ENCODE measurements at regions not wholly inside any gene's neighbourhood (a gene's known extent, or its start where the extent isn't known, plus 50 kb on each side); places are given as distances from the start of the nearest gene placed in this dataset.

GRCh38 chr20:39646874-39647413 is 684.8 kb downstream of the DHX35 start:
- no peak overlapping the region for H3K4me3 ChIP-seq (ENCODE audit: low read depth, low read length)
- no peak for DNase-seq (ENCODE audit: low read depth)
- TF ChIP-seq CTCF (conservative IDR thresholded peaks at IDR 0.05; ENCODE audit: low read depth, low read length), result no peak

GRCh38 chr20:39645131-39645530 is 683.0 kb downstream of the DHX35 start:
- H3K4me3 ChIP-seq (ENCODE audit: low read depth, low read length), result no peak overlapping the region
- no peak for TF ChIP-seq CTCF (conservative IDR thresholded peaks at IDR 0.05; ENCODE audit: low read depth, low read length)
- no peak for DNase-seq (ENCODE audit: low read depth)

GRCh38 chr20:39643292-39643691 is 681.1 kb downstream of the DHX35 start:
- DNase-seq (ENCODE audit: low read depth), result no peak
- TF ChIP-seq CTCF (conservative IDR thresholded peaks at IDR 0.05; ENCODE audit: low read depth, low read length), result no peak
- H3K4me3 ChIP-seq (ENCODE audit: low read depth, low read length), result no peak overlapping the region

- DNase-seq (ENCODE audit: low read depth), result no peak
- no peak for TF ChIP-seq CTCF (conservative IDR thresholded peaks at IDR 0.05; ENCODE audit: low read depth, low read length)
- no peak overlapping the region for H3K4me3 ChIP-seq (ENCODE audit: low read depth, low read length)
These were observed 679.3 kb downstream of the DHX35 start for GRCh38 chr20:39641423-39641822.

GRCh38 chr20:39640147-39640546 is 678.0 kb downstream of the DHX35 start:
- no peak for TF ChIP-seq CTCF (conservative IDR thresholded peaks at IDR 0.05; ENCODE audit: low read depth, low read length)
- no peak overlapping the region for H3K4me3 ChIP-seq (ENCODE audit: low read depth, low read length)
- DNase-seq (ENCODE audit: low read depth), result no peak

GRCh38 chr20:39638731-39639130 is 676.6 kb downstream of the DHX35 start:
- no peak for DNase-seq (ENCODE audit: low read depth)

More at GRCh38 chr20:39638731-39639130, 676.6 kb downstream of the DHX35 start:
- TF ChIP-seq CTCF (conservative IDR thresholded peaks at IDR 0.05; ENCODE audit: low read depth, low read length), result no peak
- H3K4me3 ChIP-seq (ENCODE audit: low read depth, low read length), result no peak overlapping the region

Data from epithelial cell of proximal tubule (primary cell).